Caco-2 (cell line): ENCODE measurements at regions not wholly inside any gene's neighbourhood (a gene's known extent, or its start where the extent isn't known, plus 50 kb on each side); places are given as distances from the start of the nearest gene placed in this dataset.

Source experiments
- BruUV-seq: library from RNA; stranded (reverse); fragments of 400-500 nt; replicated peaks from 2 replicates; lab custom pipeline; 2021; lab: Mats Ljungman, UMichigan
- CTCF ChIA-PET: fragments of 300-600 bp; sonication (Branson Sonifier 250); formaldehyde crosslinking; loops from one replicate; lab custom pipeline; 2022; ENCODE audit warnings: antibody characterized with exemption; lab: Charles Lee
- POLR2A ChIA-PET: fragments of 300-600 bp; sonication (Branson Sonifier 250); formaldehyde crosslinking; loops from one replicate; lab custom pipeline; 2022; ENCODE audit warnings: antibody characterized with exemption; lab: Charles Lee
- DNase-seq, 2 experiments: peaks; one replicate each; pipeline versions ENCODE4 v3.0.0 to v3.0.0-alpha.2; 2020 to 2022
- H3K27me3 ChIP-seq: replicated peaks from 2 replicates; pipeline ENCODE4 v1.6.0; 2011; ENCODE audit warnings: low read length; ENCODE audit not compliant: control insufficient read depth, insufficient read depth
- H3K36me3 ChIP-seq: 2 replicates; pipeline ENCODE4 v1.5.1; 2011; ENCODE audit warnings: low read length; ENCODE audit not compliant: control insufficient read depth, insufficient read depth
- H3K4me1 ChIP-seq: fragments of 250-450 bp; sonication (Bioruptor Pico); 2 replicates; pipeline ENCODE4 v1.5.1; 2020; ENCODE audit warnings: mild to moderate bottlenecking
- H3K4me3 ChIP-seq: 2 replicates; pipeline ENCODE4 v1.5.1; 2011; ENCODE audit warnings: low read depth, mild to moderate bottlenecking, control low read depth, low read length
- H3K9me3 ChIP-seq: fragments of 250-450 bp; sonication (Bioruptor Pico); 2 replicates; pipeline ENCODE4 v1.5.1; 2020; ENCODE audit warnings: mild to moderate bottlenecking, moderate library complexity
- H3K27ac Mint-ChIP-seq: one replicate; pipeline ENCODE4 v1.8.0; 2022; ENCODE audit warnings: mixed read lengths; ENCODE audit not compliant: unreplicated experiment
- H3K27me3 Mint-ChIP-seq: one replicate; pipeline ENCODE4 v1.8.0; 2022; ENCODE audit warnings: mixed read lengths; ENCODE audit not compliant: insufficient read depth, unreplicated experiment
- H3K36me3 Mint-ChIP-seq: one replicate; pipeline ENCODE4 v1.8.0; 2022; ENCODE audit warnings: mild to moderate bottlenecking, mixed read lengths; ENCODE audit not compliant: insufficient read depth, unreplicated experiment
- H3K4me1 Mint-ChIP-seq: one replicate; pipeline ENCODE4 v1.8.0; 2022; ENCODE audit warnings: low read depth, mixed read lengths; ENCODE audit not compliant: unreplicated experiment
- H3K4me3 Mint-ChIP-seq: one replicate; pipeline ENCODE4 v1.8.0; 2022; ENCODE audit warnings: mild to moderate bottlenecking, moderate library complexity, mixed read lengths; ENCODE audit not compliant: unreplicated experiment
- H3K9me3 Mint-ChIP-seq: one replicate; pipeline ENCODE4 v1.8.0; 2022; ENCODE audit warnings: mixed read lengths; ENCODE audit not compliant: unreplicated experiment
- CTCF ChIP-seq, 2 experiments: fragments of 200-600 bp in 1 of 2; IDR thresholded peaks; 1 replicate in 1 of 2; 2 replicates in 1 of 2; pipeline versions ENCODE4 v1.5.1 to v1.8.0; 2011 to 2022; ENCODE audit warnings: antibody characterized with exemption in 1 of 2, control low read depth in 1 of 2, inconsistent platforms in 1 of 2, low read depth in 1 of 2, low read length in 1 of 2, mild to moderate bottlenecking in 1 of 2, moderate library complexity in 1 of 2; ENCODE audit not compliant: insufficient read depth in 1 of 2, severe bottlenecking in 1 of 2, unreplicated experiment in 1 of 2
- intact Hi-C: fragments of 100-400 bp; cut with micrococcal nuclease; formaldehyde crosslinking; loops from one replicate; pipeline ENCODE4 v1.10.0; 2022; ENCODE audit not compliant: unreplicated experiment

GRCh38 chr7:110210941-110211608 lies 879.9 kb upstream of the LRRN3 start:
- no peak for DNase-seq
- peaks cover 6% of the 10 kb centered on the region; the same call in 1 of the 2 replicates for H3K9me3 ChIP-seq
- intact Hi-C loops, result no loop called here
- Mint-ChIP-seq H3K36me3 (no peaks in the 10 kb centered on the region), H3K4me3 (no peak overlapping the region), H3K4me1 (no peaks in the 10 kb centered on the region), H3K9me3 (peaks cover 22% of the 10 kb centered on the region), H3K27ac (no peak overlapping the region), H3K27me3 (no peaks in the 10 kb centered on the region)
- CTCF ChIA-PET, result no interaction called here
- H3K36me3 ChIP-seq, result no peaks in the 10 kb centered on the region
- no TSS peak for BruUV-seq
- POLR2A ChIA-PET, result no interaction called here
- H3K4me3 ChIP-seq, result no peak overlapping the region
- H3K27me3 ChIP-seq, result no peaks in the 10 kb centered on the region
- no peaks in the 10 kb centered on the region for H3K4me1 ChIP-seq
- TF ChIP-seq CTCF (IDR thresholded peaks at IDR 0.05; ENCODE audit: insufficient read depth in 1 of 2, low read depth in 1 of 2, low read length in 1 of 2, severe bottlenecking in 1 of 2, unreplicated experiment in 1 of 2), result no peak

- no peaks in the 10 kb centered on the region for H3K4me1 Mint-ChIP-seq
- H3K36me3 ChIP-seq, result no peaks in the 10 kb centered on the region
- H3K4me3 Mint-ChIP-seq, result no peak overlapping the region
- TF ChIP-seq CTCF (IDR thresholded peaks at IDR 0.05; ENCODE audit: insufficient read depth in 1 of 2, low read depth in 1 of 2, low read length in 1 of 2, severe bottlenecking in 1 of 2, unreplicated experiment in 1 of 2), result no peak
- no peak overlapping the region for H3K27ac Mint-ChIP-seq
- no peaks in the 10 kb centered on the region for H3K9me3 Mint-ChIP-seq
- no TSS peak for BruUV-seq
- no peak overlapping the region for H3K4me3 ChIP-seq
- no peaks in the 10 kb centered on the region for H3K9me3 ChIP-seq
- no peaks in the 10 kb centered on the region for H3K27me3 ChIP-seq
- no peaks in the 10 kb centered on the region for H3K36me3 Mint-ChIP-seq
- CTCF ChIA-PET, result interaction anchor here (0.5 kb wide), 1 partner anchor 1528 kb away, joined by 3 read pairs; no protein-coding TSS in a partner anchor
- intact Hi-C loops, result no loop called here
- H3K27me3 Mint-ChIP-seq, result peaks cover 9% of the 10 kb centered on the region
- no peaks in the 10 kb centered on the region for H3K4me1 ChIP-seq
- DNase-seq, result no peak
- POLR2A ChIA-PET, result no interaction called here
Observed at GRCh38 chr7:110224643-110225042, 866.3 kb upstream of the LRRN3 start.

GRCh38 chr7:110246118-110246517 lies 844.8 kb upstream of the LRRN3 start:
- TF ChIP-seq CTCF (IDR thresholded peaks at IDR 0.05; ENCODE audit: insufficient read depth in 1 of 2, low read depth in 1 of 2, low read length in 1 of 2, severe bottlenecking in 1 of 2, unreplicated experiment in 1 of 2), result no peak
- Histone ChIP-seq H3K4me1 (no peaks in the 10 kb centered on the region), H3K36me3 (no peaks in the 10 kb centered on the region), H3K27me3 (no peaks in the 10 kb centered on the region), H3K9me3 (no peaks in the 10 kb centered on the region), H3K4me3 (no peak overlapping the region)
- POLR2A ChIA-PET, result no interaction called here
- Mint-ChIP-seq H3K4me1 (no peaks in the 10 kb centered on the region), H3K4me3 (no peak overlapping the region), H3K27me3 (no peaks in the 10 kb centered on the region), H3K9me3 (no peaks in the 10 kb centered on the region), H3K27ac (no peak overlapping the region), H3K36me3 (no peaks in the 10 kb centered on the region)
- DNase-seq, result no peak
- no TSS peak for BruUV-seq
- intact Hi-C loops, result no loop called here
- CTCF ChIA-PET, result no interaction called here
